ENCODE measurements at regions not wholly inside any gene's neighbourhood (a gene's known extent, or its start where the extent isn't known, plus 50 kb on each side); places are given as distances from the start of the nearest gene placed in this dataset.

DNA sequence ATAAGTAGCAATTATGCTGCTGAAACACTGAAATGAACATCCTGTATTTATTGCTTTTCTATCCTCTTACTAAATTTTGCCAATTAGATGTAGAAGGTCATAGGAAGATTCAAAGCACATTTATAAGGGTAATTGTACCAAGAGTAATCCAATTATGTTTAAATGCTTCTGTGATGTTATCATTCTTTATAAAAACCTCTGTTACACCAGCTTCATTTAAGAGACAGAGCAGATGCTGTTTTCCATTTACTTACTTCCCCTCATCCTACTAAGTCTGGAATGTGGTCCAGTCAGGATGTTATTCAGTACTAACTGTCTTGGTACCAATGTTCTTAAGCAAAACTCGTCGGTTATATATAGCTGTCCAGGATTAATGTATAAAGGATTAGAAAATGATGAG, 539.6 kb downstream of the PDHA2 start:
- Mint-ChIP-seq H3K9me3 (peaks cover 0 to 13% (median 4%) of the 10 kb centered on the region in 7 donors), H3K4me1 (no peaks in the 10 kb centered on the region), H3K27ac (no peak overlapping the region), H3K36me3 (no peaks in the 10 kb centered on the region), H3K4me3 (no peak overlapping the region), H3K27me3 (ENCODE audit: low read depth in 3 of 3) (no peaks in the 10 kb centered on the region)
- Histone ChIP-seq H3K4me2 (replicated peaks; ENCODE audit: extremely low read depth, low read length, poor library complexity, severe bottlenecking) (no peak overlapping the region), H3K4me3 (replicated peaks in 1 of 3; ENCODE audit: low read depth in 2 of 3, low read length in 3 of 3) (no peak overlapping the region), H3K4me1 (ENCODE audit: control insufficient read depth in 1 of 2, insufficient read depth in 2 of 2, low read length in 2 of 2) (no peaks in the 10 kb centered on the region), H4K20me1 (ENCODE audit: insufficient read depth, low read length) (no peaks in the 10 kb centered on the region), H3K9me3 (replicated peaks in 1 of 2; ENCODE audit: control insufficient read depth in 1 of 2, insufficient read depth in 1 of 2, low read length in 2 of 2) (no peaks in the 10 kb centered on the region), H3K9ac (ENCODE audit: insufficient read depth, low read length, poor library complexity, severe bottlenecking) (no peak overlapping the region), H3K36me3 (replicated peaks in 1 of 2; ENCODE audit: control insufficient read depth in 1 of 2, insufficient read depth in 2 of 2, low read length in 2 of 2) (no peaks in the 10 kb centered on the region), H3K27ac (ENCODE audit: low read depth in 1 of 2, low read length in 2 of 2) (no peak overlapping the region), H2AFZ (ENCODE audit: insufficient read depth, low read depth, low read length, poor library complexity, severe bottlenecking) (no peak overlapping the region), H3K27me3 (ENCODE audit: control insufficient read depth in 2 of 2, insufficient read depth in 2 of 2, low read length in 2 of 2) (no peaks in the 10 kb centered on the region), H3K79me2 (ENCODE audit: insufficient read depth, low read length) (no peaks in the 10 kb centered on the region)
- no CpG with 5 or more reads among the region's 2 CpGs for WGBS (ENCODE audit: insufficient coverage)
- intact Hi-C loops (cut with micrococcal nuclease) = no loop called here
- TF ChIP-seq, protein P1, sequence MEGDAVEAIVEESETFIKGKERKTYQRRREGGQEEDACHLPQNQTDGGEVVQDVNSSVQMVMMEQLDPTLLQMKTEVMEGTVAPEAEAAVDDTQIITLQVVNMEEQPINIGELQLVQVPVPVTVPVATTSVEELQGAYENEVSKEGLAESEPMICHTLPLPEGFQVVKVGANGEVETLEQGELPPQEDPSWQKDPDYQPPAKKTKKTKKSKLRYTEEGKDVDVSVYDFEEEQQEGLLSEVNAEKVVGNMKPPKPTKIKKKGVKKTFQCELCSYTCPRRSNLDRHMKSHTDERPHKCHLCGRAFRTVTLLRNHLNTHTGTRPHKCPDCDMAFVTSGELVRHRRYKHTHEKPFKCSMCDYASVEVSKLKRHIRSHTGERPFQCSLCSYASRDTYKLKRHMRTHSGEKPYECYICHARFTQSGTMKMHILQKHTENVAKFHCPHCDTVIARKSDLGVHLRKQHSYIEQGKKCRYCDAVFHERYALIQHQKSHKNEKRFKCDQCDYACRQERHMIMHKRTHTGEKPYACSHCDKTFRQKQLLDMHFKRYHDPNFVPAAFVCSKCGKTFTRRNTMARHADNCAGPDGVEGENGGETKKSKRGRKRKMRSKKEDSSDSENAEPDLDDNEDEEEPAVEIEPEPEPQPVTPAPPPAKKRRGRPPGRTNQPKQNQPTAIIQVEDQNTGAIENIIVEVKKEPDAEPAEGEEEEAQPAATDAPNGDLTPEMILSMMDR (IDR thresholded peaks at IDR 0.05) = no peak
- no peak for DNase-seq

DNA sequence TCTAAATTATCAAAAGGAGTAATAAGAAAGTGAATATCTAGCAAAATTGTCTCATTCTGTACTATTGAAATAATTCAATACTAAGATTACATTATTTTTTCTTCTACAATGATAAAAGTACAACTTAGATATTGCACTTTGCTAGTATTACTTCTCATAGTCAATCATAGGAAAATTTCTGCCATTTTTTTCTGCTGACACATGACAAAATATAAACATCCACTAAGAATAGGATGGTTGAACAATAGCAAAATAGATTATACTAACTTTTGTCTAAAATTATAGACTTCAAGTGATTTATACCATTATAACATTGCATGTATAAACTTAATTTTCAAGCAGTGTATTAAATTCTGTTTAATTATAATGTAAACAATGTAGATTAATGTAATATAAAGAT, 540.2 kb downstream of the PDHA2 start:
- no peaks in the 10 kb centered on the region for H3K36me3 ChIP-seq (replicated peaks in 1 of 2; ENCODE audit: control insufficient read depth in 1 of 2, insufficient read depth in 2 of 2, low read length in 2 of 2)

More for the DNA sequence above, 540.2 kb downstream of the PDHA2 start:
- no peak for DNase-seq
- no peaks in the 10 kb centered on the region for H3K27me3 Mint-ChIP-seq (ENCODE audit: low read depth in 3 of 3)
- no peak overlapping the region for H3K4me3 Mint-ChIP-seq
- Histone ChIP-seq H3K4me3 (replicated peaks in 1 of 3; ENCODE audit: low read depth in 2 of 3, low read length in 3 of 3) (no peak overlapping the region), H3K27ac (ENCODE audit: low read depth in 1 of 2, low read length in 2 of 2) (no peak overlapping the region), H3K27me3 (ENCODE audit: control insufficient read depth in 2 of 2, insufficient read depth in 2 of 2, low read length in 2 of 2) (no peaks in the 10 kb centered on the region), H4K20me1 (ENCODE audit: insufficient read depth, low read length) (no peaks in the 10 kb centered on the region), H3K9ac (ENCODE audit: insufficient read depth, low read length, poor library complexity, severe bottlenecking) (no peak overlapping the region), H3K9me3 (replicated peaks in 1 of 2; ENCODE audit: control insufficient read depth in 1 of 2, insufficient read depth in 1 of 2, low read length in 2 of 2) (no peaks in the 10 kb centered on the region), H3K4me1 (ENCODE audit: control insufficient read depth in 1 of 2, insufficient read depth in 2 of 2, low read length in 2 of 2) (no peaks in the 10 kb centered on the region), H3K79me2 (ENCODE audit: insufficient read depth, low read length) (no peaks in the 10 kb centered on the region), H2AFZ (ENCODE audit: insufficient read depth, low read depth, low read length, poor library complexity, severe bottlenecking) (no peak overlapping the region), H3K4me2 (replicated peaks; ENCODE audit: extremely low read depth, low read length, poor library complexity, severe bottlenecking) (no peak overlapping the region)
- intact Hi-C loops (cut with micrococcal nuclease) = no loop called here
- H3K36me3 Mint-ChIP-seq = no peaks in the 10 kb centered on the region
- H3K27ac Mint-ChIP-seq = no peak overlapping the region
- H3K4me1 Mint-ChIP-seq = no peaks in the 10 kb centered on the region
- peaks cover 0 to 13% (median 4%) of the 10 kb centered on the region in 7 donors for H3K9me3 Mint-ChIP-seq
- TF ChIP-seq, protein P1 (IDR thresholded peaks at IDR 0.05) = no peak
